GM21723 (cell line): ENCODE measurements at regions not wholly inside any gene's neighbourhood (a gene's known extent, or its start where the extent isn't known, plus 50 kb on each side); places are given as distances from the start of the nearest gene placed in this dataset.

Experiments
- ATAC-seq: cut with Tn5 transposase; IDR thresholded peaks from one replicate; pipeline ENCODE4 v1.9.1; 2021; ENCODE audit warnings: mild to moderate bottlenecking, moderate library complexity; ENCODE audit not compliant: unreplicated experiment

- ATAC-seq, result no peak
Observed at GRCh38 chr1:65670518-65670917, 122.2 kb upstream of the PDE4B start.

- no peak for ATAC-seq
Observed at GRCh38 chr1:65674522-65674921, 118.2 kb upstream of the PDE4B start.

- ATAC-seq, result no peak
Observed at GRCh38 chr1:65679773-65680172, 112.9 kb upstream of the PDE4B start.

GRCh38 chr1:65681096-65681495 lies 111.6 kb upstream of the PDE4B start:
- no peak for ATAC-seq

GRCh38 chr1:65687428-65688214 lies 105.1 kb upstream of the PDE4B start:
- peak; percentile 93 for ATAC-seq

- no peak for ATAC-seq
Observed at GRCh38 chr1:65688215-65688566, 104.5 kb upstream of the PDE4B start.

- no peak for ATAC-seq
Observed at GRCh38 chr1:65688848-65689247, 103.8 kb upstream of the PDE4B start.

GRCh38 chr1:65691152-65691900 lies 101.4 kb upstream of the PDE4B start:
- no peak for ATAC-seq

GRCh38 chr1:65691972-65692371 lies 100.7 kb upstream of the PDE4B start:
- ATAC-seq, result no peak

GRCh38 chr1:65694126-65694525 lies 98.6 kb upstream of the PDE4B start:
- no peak for ATAC-seq

- no peak for ATAC-seq
Observed at GRCh38 chr1:65694933-65695332, 97.8 kb upstream of the PDE4B start.

- no peak for ATAC-seq
Observed at GRCh38 chr1:65698590-65698989, 94.1 kb upstream of the PDE4B start.

- ATAC-seq, result peak; percentile 66
Observed at GRCh38 chr1:65703853-65704252, 88.8 kb upstream of the PDE4B start.

- peak; percentile 68 for ATAC-seq
Observed at GRCh38 chr1:65704318-65704717, 88.4 kb upstream of the PDE4B start.

- ATAC-seq, result no peak
Observed at GRCh38 chr1:65717815-65718454, 74.8 kb upstream of the PDE4B start.

- no peak for ATAC-seq
Observed at GRCh38 chr1:65719391-65719790, 73.3 kb upstream of the PDE4B start.

GRCh38 chr1:65722461-65722860 lies 70.2 kb upstream of the PDE4B start:
- ATAC-seq, result no peak

- no peak for ATAC-seq
Observed at GRCh38 chr1:65724151-65724550, 68.5 kb upstream of the PDE4B start.

- no peak for ATAC-seq
Observed at GRCh38 chr1:65725064-65725463, 67.6 kb upstream of the PDE4B start.

GRCh38 chr1:65728504-65728903 lies 64.2 kb upstream of the PDE4B start:
- no peak for ATAC-seq

GRCh38 chr1:65729259-65729658 lies 63.4 kb upstream of the PDE4B start:
- ATAC-seq, result no peak

GRCh38 chr1:65734979-65735378 lies 57.7 kb upstream of the PDE4B start:
- no peak for ATAC-seq
